SU-DHL-6 (cell line): ENCODE measurements at regions not wholly inside any gene's neighbourhood (a gene's known extent, or its start where the extent isn't known, plus 50 kb on each side); places are given as distances from the start of the nearest gene placed in this dataset.

Source experiments
- CTCF ChIP-seq: fragments of 200-600 bp; sonication (generic); IDR thresholded peaks from one replicate; pipeline ENCODE4 v1.5.1; 2017; ENCODE audit warnings: antibody characterized with exemption, mild to moderate bottlenecking, low read length, moderate library complexity; ENCODE audit not compliant: insufficient read depth, poor library complexity, severe bottlenecking
- EZH2phosphoT487 ChIP-seq: fragments of 200-600 bp; sonication (generic), shearing (Covaris generic); conservative IDR thresholded peaks from 2 replicates; pipeline ENCODE4 v1.6.1; 2018; ENCODE audit warnings: mild to moderate bottlenecking, antibody characterized with exemption, low read length, moderate library complexity, mixed read lengths

GRCh38 chr4:30866907-30867306 is 146.7 kb downstream of the PCDH7 start:
- TF ChIP-seq CTCF (no peak), EZH2phosphoT487 (no peak)
